Cardiac muscle cell (in vitro differentiated cells and primary cell): ENCODE measurements at regions not wholly inside any gene's neighbourhood (a gene's known extent, or its start where the extent isn't known, plus 50 kb on each side); places are given as distances from the start of the nearest gene placed in this dataset.

Experiments used
- DNase-seq, 2 donors: peaks; one replicate each; pipeline versions ENCODE4 v3.0.0 to v3.0.0-alpha.2; 2010 to 2017; ENCODE audit warnings: low read depth in 1 of 2, low spot score in 1 of 2
- H3K27ac ChIP-seq: fragments of 200-600 bp; sonication (generic); 2 replicates; pipeline ENCODE4 v1.5.1; 2016
- H3K27me3 ChIP-seq: fragments of 200-600 bp; sonication (generic); 2 replicates; pipeline ENCODE4 v1.6.0; 2016; ENCODE audit warnings: control low read depth
- H3K36me3 ChIP-seq: fragments of 200-600 bp; sonication (generic); 2 replicates; pipeline ENCODE4 v1.5.1; 2016; ENCODE audit warnings: control low read depth
- H3K4me1 ChIP-seq: fragments of 200-600 bp; sonication (generic); 2 replicates; pipeline ENCODE4 v1.8.1; 2017; ENCODE audit warnings: low read depth, mild to moderate bottlenecking, mixed run types
- H3K4me3 ChIP-seq: fragments of 200-600 bp; sonication (generic); 2 replicates; pipeline ENCODE4 v1.5.1; 2016; ENCODE audit warnings: mild to moderate bottlenecking
- H3K9me3 ChIP-seq: fragments of 200-600 bp; sonication (generic); 2 replicates; pipeline ENCODE4 v1.5.1; 2017; ENCODE audit warnings: low read depth, mild to moderate bottlenecking, control low read depth
- CTCF ChIP-seq: IDR thresholded peaks from 2 replicates; pipeline ENCODE4 v1.5.1; 2012; ENCODE audit warnings: low read depth, mild to moderate bottlenecking, low read length

GRCh38 chr7:53988376-53988775, 553.8 kb upstream of the VSTM2A start:
- H3K4me1 ChIP-seq, result no peaks in the 10 kb centered on the region
- DNase-seq, result no peak
- H3K36me3 ChIP-seq, result no peaks in the 10 kb centered on the region
- H3K9me3 ChIP-seq, result no peaks in the 10 kb centered on the region
- no peak for TF ChIP-seq CTCF
- H3K27ac ChIP-seq, result no peak overlapping the region
- no peak overlapping the region for H3K4me3 ChIP-seq
- no peaks in the 10 kb centered on the region for H3K27me3 ChIP-seq

GRCh38 chr7:53993224-53993623, 549.0 kb upstream of the VSTM2A start:
- H3K36me3 ChIP-seq, result no peaks in the 10 kb centered on the region

GRCh38 chr7:53996876-53997275, 545.3 kb upstream of the VSTM2A start:
- no peak for DNase-seq
- H3K4me1 ChIP-seq, result no peaks in the 10 kb centered on the region
- no peak for TF ChIP-seq CTCF

More at GRCh38 chr7:53993224-53993623, 549.0 kb upstream of the VSTM2A start:
- Histone ChIP-seq H3K4me1 (no peaks in the 10 kb centered on the region), H3K4me3 (no peak overlapping the region), H3K27ac (no peak overlapping the region), H3K27me3 (no peaks in the 10 kb centered on the region), H3K9me3 (no peaks in the 10 kb centered on the region)
- no peak for DNase-seq
- no peak for TF ChIP-seq CTCF

GRCh38 chr7:54014765-54015164, 527.4 kb upstream of the VSTM2A start:
- Histone ChIP-seq H3K4me1 (no peaks in the 10 kb centered on the region), H3K9me3 (no peaks in the 10 kb centered on the region), H3K36me3 (no peaks in the 10 kb centered on the region), H3K27me3 (no peaks in the 10 kb centered on the region), H3K4me3 (no peak overlapping the region), H3K27ac (no peak overlapping the region)
- no peak for TF ChIP-seq CTCF
- DNase-seq, result no peak

More at GRCh38 chr7:53996876-53997275, 545.3 kb upstream of the VSTM2A start:
- no peaks in the 10 kb centered on the region for H3K9me3 ChIP-seq
- H3K36me3 ChIP-seq, result no peaks in the 10 kb centered on the region
- H3K27me3 ChIP-seq, result no peaks in the 10 kb centered on the region
- H3K4me3 ChIP-seq, result no peak overlapping the region
- H3K27ac ChIP-seq, result no peak overlapping the region

- Histone ChIP-seq H3K4me1 (no peaks in the 10 kb centered on the region), H3K9me3 (no peaks in the 10 kb centered on the region), H3K27ac (no peak overlapping the region), H3K36me3 (no peaks in the 10 kb centered on the region), H3K4me3 (no peak overlapping the region), H3K27me3 (no peaks in the 10 kb centered on the region)
- DNase-seq, result no peak
- no peak for TF ChIP-seq CTCF
Observed at GRCh38 chr7:54015251-54015650, 526.9 kb upstream of the VSTM2A start.

- H3K27me3 ChIP-seq, result no peaks in the 10 kb centered on the region
- no peak overlapping the region for H3K27ac ChIP-seq
- H3K36me3 ChIP-seq, result no peaks in the 10 kb centered on the region
- H3K4me3 ChIP-seq, result no peak overlapping the region
- no peak for TF ChIP-seq CTCF
- no peaks in the 10 kb centered on the region for H3K4me1 ChIP-seq
- no peaks in the 10 kb centered on the region for H3K9me3 ChIP-seq
- no peak for DNase-seq
Observed at GRCh38 chr7:54037873-54038272, 504.3 kb upstream of the VSTM2A start.
